Neural progenitor cell (in vitro differentiated cells): ENCODE measurements at regions not wholly inside any gene's neighbourhood (a gene's known extent, or its start where the extent isn't known, plus 50 kb on each side); places are given as distances from the start of the nearest gene placed in this dataset.

Source experiments
- DNase-seq: peaks from one replicate; pipeline ENCODE4 v3.0.0-alpha.2; 2016; ENCODE audit warnings: low spot score
- H2AFZ ChIP-seq: fragments of 200-600 bp; sonication (generic); replicated peaks from 2 replicates; pipeline ENCODE4 v1.6.1; 2016; ENCODE audit warnings: antibody characterized with exemption
- H3F3A ChIP-seq: fragments of 200-600 bp; sonication (generic); 2 replicates; pipeline ENCODE4 v1.6.1; 2016; ENCODE audit warnings: antibody characterized with exemption, low read depth
- H3K27ac ChIP-seq: fragments of 200-600 bp; sonication (generic); 2 replicates; pipeline ENCODE4 v1.5.1; 2016; ENCODE audit warnings: mild to moderate bottlenecking
- H3K27me3 ChIP-seq: fragments of 200-600 bp; sonication (generic); 2 replicates; pipeline ENCODE4 v1.6.1; 2016; ENCODE audit warnings: mild to moderate bottlenecking, moderate library complexity
- H3K36me3 ChIP-seq: fragments of 200-600 bp; sonication (generic); 2 replicates; pipeline ENCODE4 v1.5.1; 2016
- H3K4me1 ChIP-seq: fragments of 200-600 bp; sonication (generic); 2 replicates; pipeline ENCODE4 v1.6.1; 2016; ENCODE audit warnings: mixed run types
- H3K4me2 ChIP-seq: fragments of 200-600 bp; sonication (generic); 2 replicates; pipeline ENCODE4 v1.6.1; 2016
- H3K4me3 ChIP-seq: fragments of 200-600 bp; sonication (generic); 2 replicates; pipeline ENCODE4 v1.5.1; 2016
- H3K79me2 ChIP-seq: fragments of 200-600 bp; sonication (generic); 2 replicates; pipeline ENCODE4 v1.6.1; 2016; ENCODE audit warnings: low read depth
- H3K9ac ChIP-seq: fragments of 200-600 bp; sonication (generic); 2 replicates; pipeline ENCODE4 v1.6.1; 2016
- H3K9me3 ChIP-seq: fragments of 200-600 bp; sonication (generic); 2 replicates; pipeline ENCODE4 v1.5.1; 2016; ENCODE audit warnings: low read depth
- H4K20me1 ChIP-seq: fragments of 200-600 bp; sonication (generic); 2 replicates; pipeline ENCODE4 v1.6.1; 2016; ENCODE audit warnings: low read depth
- H3K27ac Mint-ChIP-seq: 3 replicates; pipeline ENCODE4 v1.8.0; 2021; ENCODE audit warnings: mixed read lengths
- H3K27me3 Mint-ChIP-seq: 2 replicates; pipeline ENCODE4 v1.8.0; 2022; ENCODE audit warnings: low read depth, mild to moderate bottlenecking, inconsistent platforms, moderate library complexity, mixed read lengths; ENCODE audit not compliant: insufficient read depth
- H3K36me3 Mint-ChIP-seq: 3 replicates; pipeline ENCODE4 v1.8.0; 2021; ENCODE audit warnings: mixed read lengths
- H3K4me1 Mint-ChIP-seq: 3 replicates; pipeline ENCODE4 v1.8.0; 2021; ENCODE audit warnings: mixed read lengths
- H3K4me3 Mint-ChIP-seq: 3 replicates; pipeline ENCODE4 v1.8.0; 2021; ENCODE audit warnings: mild to moderate bottlenecking, moderate library complexity, mixed read lengths
- H3K9me3 Mint-ChIP-seq: 3 replicates; pipeline ENCODE4 v1.8.0; 2020; ENCODE audit warnings: mixed read lengths
- EZH2 ChIP-seq: fragments of 200-600 bp; sonication (generic); IDR thresholded peaks from 2 replicates; pipeline ENCODE4 v1.6.1; 2017; ENCODE audit warnings: antibody characterized with exemption, mild to moderate bottlenecking, moderate library complexity
- EZH2phosphoT487 ChIP-seq: fragments of 200-600 bp; sonication (generic); IDR thresholded peaks from 2 replicates; pipeline ENCODE4 v1.6.1; 2017; ENCODE audit warnings: antibody characterized with exemption
- TF ChIP-seq, protein P1 (sequence below): fragments of 200-600 bp; sonication (generic); IDR thresholded peaks from 2 replicates; pipeline ENCODE4 v1.5.1; 2017; ENCODE audit warnings: antibody characterized with exemption, mild to moderate bottlenecking

DNA sequence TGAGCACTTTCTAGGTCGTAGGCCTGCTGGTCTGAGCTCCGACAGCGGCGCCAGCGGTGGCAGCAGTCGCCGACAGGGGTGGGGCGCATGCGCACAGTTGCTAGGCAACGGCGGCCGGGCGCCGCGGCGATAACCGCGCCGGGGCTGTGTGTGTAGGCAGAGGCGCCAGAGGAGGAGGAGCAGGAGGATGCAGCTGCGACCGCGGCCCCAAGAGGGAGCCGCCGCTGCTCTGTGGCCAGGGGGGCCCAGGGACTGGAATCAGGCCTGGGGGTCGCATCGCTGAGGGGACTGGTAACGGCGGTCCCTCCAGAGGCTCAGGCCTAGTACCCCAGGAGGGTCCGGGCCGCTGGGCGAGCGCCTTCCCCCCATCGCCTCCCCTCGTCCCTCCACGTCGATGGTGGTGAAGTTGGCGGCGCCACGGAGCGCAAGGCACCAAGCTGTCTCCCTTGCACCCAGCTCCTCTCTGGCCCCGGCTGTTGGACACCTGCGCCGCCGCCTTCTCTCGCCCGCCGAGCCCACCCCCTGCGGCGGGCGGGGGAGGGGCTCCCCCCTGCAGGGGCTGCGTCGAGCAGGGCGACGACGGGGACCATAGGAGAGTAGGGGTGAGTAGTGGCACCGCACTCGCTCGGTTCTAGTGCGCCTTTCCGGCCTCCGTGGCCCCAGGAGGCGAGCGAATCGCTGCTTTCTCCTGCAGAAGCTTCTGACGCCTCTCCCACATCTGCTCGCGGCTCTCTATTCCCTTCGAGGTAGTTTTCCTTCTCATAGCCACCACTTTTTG lies 58.6 kb upstream of the ZC4H2 start, which contains the start of gene ZC3H12B:
ZC3H12B (plus strand) TSS at position 159 of the 778 bp plus-strand sequence.
- Mint-ChIP-seq H3K27me3 (peaks cover 2% of the 10 kb centered on the region), H3K9me3 (peaks cover 4% of the 10 kb centered on the region), H3K27ac (peak within 1 kb of the TSS; percentile 94), H3K4me1 (peaks cover 4% of the 10 kb centered on the region), H3K36me3 (no peaks in the 10 kb centered on the region), H3K4me3 (peak within 1 kb of the TSS; percentile 96)
- Histone ChIP-seq H3F3A (peaks cover 7% of the 10 kb centered on the region), H3K9ac (peak within 1 kb of the TSS; percentile 23), H3K27ac (peak within 1 kb of the TSS; percentile 33), H3K79me2 (peaks cover 12% of the 10 kb centered on the region), H4K20me1 (no peaks in the 10 kb centered on the region), H3K4me1 (no peaks in the 10 kb centered on the region), H2AFZ (peak within 1 kb of the TSS; percentile 43), H3K27me3 (no peaks in the 10 kb centered on the region), H3K36me3 (no peaks in the 10 kb centered on the region), H3K4me3 (peak within 1 kb of the TSS; percentile 61), H3K9me3 (no peaks in the 10 kb centered on the region), H3K4me2 (peak within 1 kb of the TSS; percentile 83)
- peak; percentile 93 for DNase-seq
- TF ChIP-seq, protein P1, sequence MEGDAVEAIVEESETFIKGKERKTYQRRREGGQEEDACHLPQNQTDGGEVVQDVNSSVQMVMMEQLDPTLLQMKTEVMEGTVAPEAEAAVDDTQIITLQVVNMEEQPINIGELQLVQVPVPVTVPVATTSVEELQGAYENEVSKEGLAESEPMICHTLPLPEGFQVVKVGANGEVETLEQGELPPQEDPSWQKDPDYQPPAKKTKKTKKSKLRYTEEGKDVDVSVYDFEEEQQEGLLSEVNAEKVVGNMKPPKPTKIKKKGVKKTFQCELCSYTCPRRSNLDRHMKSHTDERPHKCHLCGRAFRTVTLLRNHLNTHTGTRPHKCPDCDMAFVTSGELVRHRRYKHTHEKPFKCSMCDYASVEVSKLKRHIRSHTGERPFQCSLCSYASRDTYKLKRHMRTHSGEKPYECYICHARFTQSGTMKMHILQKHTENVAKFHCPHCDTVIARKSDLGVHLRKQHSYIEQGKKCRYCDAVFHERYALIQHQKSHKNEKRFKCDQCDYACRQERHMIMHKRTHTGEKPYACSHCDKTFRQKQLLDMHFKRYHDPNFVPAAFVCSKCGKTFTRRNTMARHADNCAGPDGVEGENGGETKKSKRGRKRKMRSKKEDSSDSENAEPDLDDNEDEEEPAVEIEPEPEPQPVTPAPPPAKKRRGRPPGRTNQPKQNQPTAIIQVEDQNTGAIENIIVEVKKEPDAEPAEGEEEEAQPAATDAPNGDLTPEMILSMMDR = peak; percentile 54
- no peak for TF ChIP-seq EZH2phosphoT487
- no peak for TF ChIP-seq EZH2

- Histone ChIP-seq H3K79me2 (peaks cover 12% of the 10 kb centered on the region), H3F3A (peaks cover 7% of the 10 kb centered on the region), H3K4me3 (peak overlapping the region; percentile 61), H2AFZ (peak overlapping the region; percentile 43), H3K36me3 (no peaks in the 10 kb centered on the region), H3K4me2 (peak overlapping the region; percentile 74), H3K9me3 (no peaks in the 10 kb centered on the region), H3K27ac (no peak overlapping the region), H4K20me1 (no peaks in the 10 kb centered on the region), H3K4me1 (no peaks in the 10 kb centered on the region), H3K9ac (no peak overlapping the region), H3K27me3 (no peaks in the 10 kb centered on the region)
- peak; percentile 1 for DNase-seq
- TF ChIP-seq, protein P1 = no peak
- no peak for TF ChIP-seq EZH2
- TF ChIP-seq EZH2phosphoT487 = no peak
- peak overlapping the region; percentile 87 for H3K27ac Mint-ChIP-seq
- H3K9me3 Mint-ChIP-seq = peaks cover 4% of the 10 kb centered on the region
- H3K27me3 Mint-ChIP-seq = peaks cover 2% of the 10 kb centered on the region
- H3K4me3 Mint-ChIP-seq = peak overlapping the region; percentile 96
- H3K36me3 Mint-ChIP-seq = no peaks in the 10 kb centered on the region
- peaks cover 4% of the 10 kb centered on the region for H3K4me1 Mint-ChIP-seq
Observed at GRCh38 chrX:65034292-65034667, 58.0 kb upstream of the ZC4H2 start.
